ENCODE measurements at regions not wholly inside any gene's neighbourhood (a gene's known extent, or its start where the extent isn't known, plus 50 kb on each side); places are given as distances from the start of the nearest gene placed in this dataset.

GRCh38 chr20:20778676-20779075, 66.2 kb upstream of the RALGAPA2 start:
- Histone ChIP-seq H3K9ac (ENCODE audit: low read depth, low read length) (no peak overlapping the region), H3K27me3 (ENCODE audit: insufficient read depth, low read length) (no peaks in the 10 kb centered on the region), H3K36me3 (ENCODE audit: insufficient read depth, low read length) (no peaks in the 10 kb centered on the region), H3K9me3 (ENCODE audit: insufficient read depth, low read depth, low read length) (peaks cover 3% of the 10 kb centered on the region; the same call in 1 of the 2 replicates), H3K27ac (ENCODE audit: low read depth, low read length) (no peak overlapping the region), H3K4me1 (ENCODE audit: insufficient read depth, low read length) (no peaks in the 10 kb centered on the region), H3K4me3 (ENCODE audit: low read length) (no peak overlapping the region)
- 95% methylated on average over 2 of the region's 2 CpGs for WGBS

GRCh38 chr20:20772497-20773085, 60.1 kb upstream of the RALGAPA2 start:
- H3K27me3 ChIP-seq (ENCODE audit: insufficient read depth, low read length) = no peaks in the 10 kb centered on the region
- H3K9me3 ChIP-seq (ENCODE audit: insufficient read depth, low read depth, low read length) = peaks cover 12% of the 10 kb centered on the region
- no peaks in the 10 kb centered on the region for H3K36me3 ChIP-seq (ENCODE audit: insufficient read depth, low read length)
- H3K4me3 ChIP-seq (ENCODE audit: low read length) = no peak overlapping the region
- H3K27ac ChIP-seq (ENCODE audit: low read depth, low read length) = no peak overlapping the region
- H3K9ac ChIP-seq (ENCODE audit: low read depth, low read length) = no peak overlapping the region
- no peaks in the 10 kb centered on the region for H3K4me1 ChIP-seq (ENCODE audit: insufficient read depth, low read length)
- 85% methylated on average over 3 of the region's 3 CpGs for WGBS

DNA sequence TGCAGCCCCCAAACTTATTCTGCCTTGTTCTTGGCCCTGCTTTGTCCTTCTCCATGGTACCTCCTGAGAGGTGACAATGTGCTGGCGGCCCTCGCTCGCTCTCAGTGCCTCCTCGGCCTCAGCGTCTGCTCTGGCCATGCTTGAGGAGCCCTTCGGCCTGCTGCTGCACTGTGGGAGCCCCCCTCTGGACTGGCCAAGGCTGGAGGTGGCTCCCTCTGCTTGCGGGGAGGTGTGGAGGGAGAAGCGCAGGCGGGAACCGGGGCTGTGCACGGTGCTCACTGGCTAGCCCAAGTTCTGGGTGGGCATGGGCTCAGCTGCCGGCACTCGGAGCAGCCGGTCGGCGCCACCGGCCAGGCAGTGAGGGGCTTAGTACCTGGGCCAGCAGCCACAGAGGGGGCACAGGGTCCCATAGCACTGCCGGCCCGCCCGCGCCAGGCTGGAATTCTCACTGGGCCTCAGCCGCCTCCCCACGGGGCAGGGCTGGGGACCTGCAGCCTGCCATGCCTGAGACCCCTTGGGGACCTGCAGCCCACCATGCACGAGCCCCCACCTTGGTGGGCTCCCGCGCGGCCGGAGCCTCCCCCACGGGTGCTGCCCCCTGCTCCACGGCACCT, 55.9 kb upstream of the RALGAPA2 start:
- H3K9me3 ChIP-seq (ENCODE audit: insufficient read depth, low read depth, low read length) = peaks cover 10% of the 10 kb centered on the region
- H3K36me3 ChIP-seq (ENCODE audit: insufficient read depth, low read length) = no peaks in the 10 kb centered on the region
- no peaks in the 10 kb centered on the region for H3K4me1 ChIP-seq (ENCODE audit: insufficient read depth, low read length)
- no peak overlapping the region for H3K9ac ChIP-seq (ENCODE audit: low read depth, low read length)
- 96% methylated on average over 30 of the region's 30 CpGs for WGBS
- H3K27me3 ChIP-seq (ENCODE audit: insufficient read depth, low read length) = no peaks in the 10 kb centered on the region
- no peak overlapping the region for H3K4me3 ChIP-seq (ENCODE audit: low read length)
- H3K27ac ChIP-seq (ENCODE audit: low read depth, low read length) = no peak overlapping the region

DNA sequence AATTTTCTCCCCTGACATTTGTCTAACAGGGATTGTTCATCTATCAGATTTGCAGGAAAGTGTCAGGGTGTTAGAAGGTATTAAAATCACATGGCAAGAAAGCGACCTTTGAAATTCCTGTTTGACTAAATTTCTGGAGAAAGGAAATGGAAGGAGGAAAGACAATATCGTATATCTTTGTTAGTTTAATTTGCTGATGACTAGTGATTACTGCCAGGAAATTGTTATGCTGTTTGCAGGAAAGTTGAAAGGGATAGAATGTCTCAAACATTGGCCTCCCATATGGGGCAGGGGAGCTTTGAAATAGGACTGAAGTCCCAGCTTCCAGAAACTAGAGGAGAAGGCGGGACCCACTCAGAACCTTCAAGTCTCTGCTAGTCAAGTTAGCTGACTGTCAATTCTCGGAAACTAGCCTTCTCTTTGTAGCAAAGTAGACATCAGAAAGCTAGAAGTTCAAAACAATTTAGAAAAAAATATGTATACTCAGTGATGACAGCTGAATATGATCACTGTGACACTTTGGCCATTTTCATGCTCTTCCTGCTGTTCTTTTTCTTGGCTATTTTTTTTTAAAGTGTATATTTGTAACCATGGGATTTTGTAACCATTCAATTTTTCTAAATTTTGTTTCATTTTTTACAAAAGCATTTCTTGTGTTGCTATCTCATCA, 53.4 kb upstream of the RALGAPA2 start:
- Histone ChIP-seq H3K4me3 (ENCODE audit: low read length) (no peak overlapping the region), H3K4me1 (ENCODE audit: insufficient read depth, low read length) (no peaks in the 10 kb centered on the region), H3K27me3 (ENCODE audit: insufficient read depth, low read length) (no peaks in the 10 kb centered on the region), H3K9me3 (ENCODE audit: insufficient read depth, low read depth, low read length) (peaks cover 10% of the 10 kb centered on the region), H3K9ac (ENCODE audit: low read depth, low read length) (no peak overlapping the region), H3K36me3 (ENCODE audit: insufficient read depth, low read length) (no peaks in the 10 kb centered on the region), H3K27ac (ENCODE audit: low read depth, low read length) (no peak overlapping the region)
- WGBS = 89% methylated on average over 4 of the region's 4 CpGs

- Histone ChIP-seq H3K27me3 (ENCODE audit: insufficient read depth, low read length) (no peaks in the 10 kb centered on the region), H3K9me3 (ENCODE audit: insufficient read depth, low read depth, low read length) (peaks cover 8% of the 10 kb centered on the region), H3K27ac (ENCODE audit: low read depth, low read length) (no peak overlapping the region)
These were observed 51.2 kb upstream of the RALGAPA2 start for GRCh38 chr20:20763650-20764049.

More at GRCh38 chr20:20763650-20764049, 51.2 kb upstream of the RALGAPA2 start:
- Histone ChIP-seq H3K9ac (ENCODE audit: low read depth, low read length) (no peak overlapping the region), H3K4me3 (ENCODE audit: low read length) (no peak overlapping the region), H3K36me3 (ENCODE audit: insufficient read depth, low read length) (no peaks in the 10 kb centered on the region), H3K4me1 (ENCODE audit: insufficient read depth, low read length) (no peaks in the 10 kb centered on the region)
- WGBS = 95% methylated on average over 3 of the region's 5 CpGs
